KBM-7 (cell line): ENCODE measurements at regions not wholly inside any gene's neighbourhood (a gene's known extent, or its start where the extent isn't known, plus 50 kb on each side); places are given as distances from the start of the nearest gene placed in this dataset.
A peak's percentile ranks its signal among the peaks of the same experiment; 100 is the strongest.

Experiments
- DNase-seq: peaks from one replicate; pipeline ENCODE4 v3.0.0-alpha.2; 2015
- in situ Hi-C: fragments of 300-500 bp; cut with MboI; formaldehyde crosslinking; loops from 2 replicates; pipeline ENCODE4 v1.14.3; 2020; ENCODE audit warnings: low sequenced_read_pairs, low pct_unique_long_range_greater_than_20kb, mixed read lengths

DNA sequence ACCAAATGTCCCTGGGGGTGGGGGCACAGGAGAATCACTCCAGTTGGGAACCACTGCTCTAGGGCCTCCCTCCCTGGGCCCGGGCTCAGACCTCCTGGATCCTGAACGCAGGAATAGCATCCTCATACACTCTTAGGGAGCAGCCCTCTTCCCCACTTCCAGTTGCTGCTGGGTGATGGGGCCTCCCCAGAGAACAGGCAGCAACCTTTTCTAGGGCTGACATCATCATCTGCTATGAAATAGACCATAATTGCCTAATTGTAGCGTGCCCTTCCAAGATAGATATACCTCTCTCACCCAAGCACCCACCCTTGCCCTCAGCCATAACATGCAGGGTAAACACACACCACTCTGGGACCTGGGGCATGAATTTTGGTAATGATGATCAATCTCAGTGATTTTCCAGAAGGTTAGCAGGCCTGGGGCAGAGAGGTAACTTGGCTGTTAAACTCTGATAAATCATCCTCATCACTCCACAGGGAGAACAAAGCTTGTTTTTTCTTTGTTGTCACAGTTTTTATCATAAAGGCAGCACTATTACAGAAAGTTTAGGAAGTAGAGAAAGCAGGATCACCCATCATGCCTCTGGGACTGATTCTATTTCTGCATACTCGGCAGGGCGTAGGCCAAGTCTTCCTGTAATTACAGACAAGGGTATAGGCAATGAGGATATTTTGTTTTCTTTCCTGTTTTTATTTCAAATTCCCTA, 88.3 kb upstream of the PRDM11 start:
- in situ Hi-C loops, result no loop called here
- no peak for DNase-seq

DNA sequence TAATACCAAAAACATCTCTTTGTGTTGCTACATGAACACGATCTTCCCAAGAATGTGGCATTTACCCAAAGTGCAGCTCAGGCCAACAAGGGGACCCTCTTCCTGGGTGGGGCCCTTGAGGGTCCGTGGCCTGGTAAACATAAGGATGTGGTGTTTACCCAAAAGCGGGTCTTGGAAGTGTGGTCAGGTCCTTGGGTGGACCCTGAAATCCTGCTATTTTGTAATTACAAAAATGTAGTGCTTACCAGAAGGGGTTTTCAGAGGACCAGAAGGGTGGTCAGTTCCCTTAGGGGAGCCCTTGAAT, 87.8 kb upstream of the PRDM11 start:
- in situ Hi-C loops, result no loop called here
- no peak for DNase-seq

DNA sequence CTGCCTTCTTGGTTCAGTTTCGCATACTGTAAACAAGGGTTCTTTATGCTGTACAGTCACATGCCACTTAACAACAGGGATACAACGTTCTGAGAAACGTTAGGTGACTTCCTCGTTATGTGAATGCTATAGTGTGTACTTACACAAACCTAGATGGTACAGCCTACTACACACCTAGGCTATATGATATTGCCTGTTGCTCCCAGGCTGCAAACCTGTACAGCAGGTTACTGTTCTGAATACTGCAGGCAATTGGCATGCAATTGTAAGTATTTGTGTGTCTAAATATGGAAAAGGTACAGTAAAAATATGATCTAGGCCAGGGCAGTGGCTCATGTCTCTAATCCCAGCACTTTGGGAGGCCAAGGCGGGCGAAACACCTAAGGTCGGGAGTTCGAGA, 85.7 kb upstream of the PRDM11 start:
- in situ Hi-C loops, result no loop called here

DNA sequence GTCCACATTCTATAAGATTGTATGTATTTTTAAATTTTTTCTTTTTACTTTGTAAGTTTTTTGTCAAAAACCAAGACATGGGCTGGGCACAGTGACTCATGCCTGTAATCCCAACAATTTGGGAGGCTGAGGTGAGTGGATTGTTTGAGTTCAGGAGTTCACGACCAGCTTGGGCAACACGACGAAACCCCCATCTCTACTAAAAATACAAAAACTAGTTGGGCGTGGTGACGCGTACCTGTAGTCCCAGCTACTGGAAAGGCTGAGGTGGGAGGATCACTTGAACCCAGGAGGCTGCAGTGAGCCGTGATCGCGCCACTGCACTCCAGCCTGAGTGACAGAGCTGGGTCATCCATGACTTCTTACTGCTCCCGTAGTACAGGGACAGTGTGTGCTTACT, 84.8 kb upstream of the PRDM11 start:
- no peak for DNase-seq
- in situ Hi-C loops, result no loop called here

More for the DNA sequence above, 85.7 kb upstream of the PRDM11 start:
- DNase-seq, result no peak

DNA sequence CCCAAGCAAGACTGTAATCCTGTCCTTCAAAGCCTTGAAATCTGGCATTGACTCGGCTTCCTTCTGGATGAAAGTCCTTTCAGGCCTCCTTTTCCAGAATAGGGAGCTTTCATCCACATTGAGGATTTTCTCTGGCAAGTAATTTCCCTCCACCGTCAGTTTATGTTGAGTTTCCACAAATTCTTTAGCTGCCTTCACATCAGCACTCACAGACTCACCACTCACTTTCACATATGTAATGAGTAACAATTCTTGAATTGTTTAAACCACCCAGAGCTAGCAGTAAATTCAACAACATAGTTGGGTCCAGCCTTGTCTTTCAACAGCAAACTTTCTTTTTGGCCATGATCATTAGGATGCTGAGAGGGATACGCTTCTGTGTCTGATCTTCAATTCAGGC, 84.3 kb upstream of the PRDM11 start:
- DNase-seq, result no peak
- in situ Hi-C loops, result no loop called here

DNA sequence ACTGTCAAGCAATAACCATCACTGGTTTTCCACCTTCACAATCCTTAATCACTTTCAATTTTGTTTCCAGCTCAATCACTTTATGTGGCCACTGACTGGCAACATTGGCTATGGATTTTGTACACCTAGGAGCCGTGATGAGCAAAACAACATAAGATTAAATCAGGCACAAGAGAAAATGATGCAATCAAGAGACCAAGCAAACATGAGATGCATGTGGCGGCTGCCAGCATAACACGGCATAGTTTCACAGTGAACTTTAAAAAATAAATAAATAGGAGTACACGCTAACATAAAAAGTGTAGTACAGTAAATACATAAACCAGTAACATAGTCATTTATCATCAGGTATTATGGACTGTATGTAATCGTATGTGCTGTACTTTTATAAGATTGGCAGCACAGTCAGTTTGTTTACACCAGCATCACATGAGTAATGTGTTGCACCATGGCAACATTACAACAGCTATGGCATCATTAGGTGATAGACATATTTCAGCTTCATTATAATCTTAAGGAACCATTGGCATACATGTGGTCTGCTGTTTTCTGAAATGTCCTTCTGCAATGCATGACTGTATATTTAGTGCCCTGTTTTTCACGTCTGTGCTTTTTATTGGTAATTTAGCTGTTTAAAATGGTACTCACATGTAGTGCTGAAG, 83.3 kb upstream of the PRDM11 start:
- no peak for DNase-seq
- in situ Hi-C loops, result no loop called here

DNA sequence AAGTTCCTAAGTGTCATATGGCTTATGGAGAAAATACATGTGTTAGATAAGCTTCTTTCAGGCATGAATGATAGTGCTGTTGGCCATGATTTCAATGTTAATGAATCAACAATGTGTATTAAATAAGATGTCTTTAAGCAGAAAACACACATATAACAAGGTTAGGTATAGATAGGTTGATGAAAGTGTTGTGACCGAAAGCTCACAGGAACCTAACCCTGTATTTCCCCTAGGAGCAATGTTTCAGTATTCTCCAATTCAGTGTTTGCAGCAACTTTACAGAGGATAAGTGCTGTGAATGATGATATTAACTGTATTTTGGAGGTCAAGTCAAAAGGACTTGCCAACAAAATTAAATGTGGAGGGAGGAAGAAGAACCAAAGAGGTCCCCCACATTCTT, 82.8 kb upstream of the PRDM11 start:
- in situ Hi-C loops, result no loop called here
- DNase-seq, result no peak

DNA sequence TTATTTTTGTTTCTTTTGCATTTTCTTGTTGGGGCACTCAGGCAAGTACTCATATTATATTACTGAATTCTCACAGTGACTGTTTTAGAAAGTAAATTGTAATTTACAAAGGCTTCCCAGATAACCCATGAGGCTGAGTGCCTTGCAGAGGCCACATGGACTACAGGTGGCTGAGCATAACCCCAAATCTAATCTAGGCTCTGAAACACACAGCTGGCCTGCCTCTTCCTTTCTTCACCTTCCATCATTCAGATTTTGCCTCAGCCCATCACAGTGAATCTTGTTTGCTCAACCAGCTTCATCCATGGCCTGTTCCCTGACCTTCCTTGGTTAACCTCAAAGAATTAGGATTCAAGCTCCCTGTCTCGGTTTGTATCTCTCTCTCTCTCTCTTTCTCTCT, 78.5 kb upstream of the PRDM11 start:
- in situ Hi-C loops, result no loop called here
- no peak for DNase-seq

DNA sequence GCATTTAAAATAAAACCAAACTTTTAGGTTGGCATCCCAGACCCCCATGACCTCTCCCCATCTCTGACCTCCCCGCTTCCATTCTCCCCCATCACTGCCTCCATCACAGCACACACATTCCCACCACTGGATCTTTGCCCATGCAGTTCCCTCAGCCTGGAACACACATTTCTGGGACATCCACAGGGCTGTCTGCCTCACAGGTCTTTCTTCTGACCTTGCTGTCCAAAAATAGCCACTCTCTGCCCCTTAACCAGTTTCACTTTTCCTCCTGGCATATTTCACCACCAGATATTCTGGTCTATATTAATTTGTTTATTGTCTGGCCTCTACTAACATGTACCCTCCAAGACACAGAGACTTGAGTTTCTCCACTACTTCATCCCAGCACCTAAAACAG, 75.2 kb upstream of the PRDM11 start:
- DNase-seq, result no peak
- in situ Hi-C loops, result no loop called here

DNA sequence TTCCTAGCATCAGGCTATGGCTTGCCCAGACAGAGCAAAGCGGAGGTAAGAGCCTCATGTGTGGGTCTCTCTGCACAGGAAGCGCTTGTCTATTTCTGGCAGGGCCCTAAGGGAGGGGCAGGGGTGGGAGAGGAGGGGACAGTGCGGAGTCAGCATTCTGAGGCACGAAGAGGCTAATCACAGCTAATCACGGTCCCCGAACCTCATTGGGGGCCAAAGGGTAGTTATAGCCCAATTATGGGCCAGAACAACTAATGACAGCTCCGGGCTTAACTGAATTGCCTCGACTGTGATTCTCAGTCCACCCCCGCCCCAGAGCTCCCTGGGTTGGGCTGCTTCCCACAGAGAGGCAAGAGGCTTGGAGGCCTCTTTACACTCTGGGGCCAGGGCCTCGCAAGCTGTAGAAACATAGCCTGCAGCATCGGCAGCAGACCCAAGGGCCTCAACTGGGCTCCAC, 72.7 kb upstream of the PRDM11 start:
- in situ Hi-C loops, result no loop called here

DNA sequence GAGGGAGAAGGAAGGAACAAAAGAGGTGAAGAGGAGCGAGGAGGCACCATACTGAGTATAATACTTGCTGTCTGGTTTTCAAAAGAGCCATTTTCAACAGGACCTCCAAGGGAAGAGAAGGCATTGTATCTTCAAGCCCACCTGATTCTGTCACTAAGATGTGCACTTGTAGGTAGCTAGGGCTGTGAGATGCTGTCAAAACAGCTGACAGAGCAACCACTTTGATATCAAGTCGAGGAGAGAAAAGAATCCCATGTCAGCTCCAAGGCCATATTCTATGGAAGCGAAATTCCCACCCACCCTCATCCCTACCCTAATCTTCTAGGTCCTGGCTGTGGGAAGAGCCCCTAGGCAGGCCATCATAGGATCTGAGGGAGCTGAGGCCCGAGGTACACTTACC, 70.9 kb upstream of the PRDM11 start:
- in situ Hi-C loops, result no loop called here

More for the DNA sequence above, 72.7 kb upstream of the PRDM11 start:
- no peak for DNase-seq

DNA sequence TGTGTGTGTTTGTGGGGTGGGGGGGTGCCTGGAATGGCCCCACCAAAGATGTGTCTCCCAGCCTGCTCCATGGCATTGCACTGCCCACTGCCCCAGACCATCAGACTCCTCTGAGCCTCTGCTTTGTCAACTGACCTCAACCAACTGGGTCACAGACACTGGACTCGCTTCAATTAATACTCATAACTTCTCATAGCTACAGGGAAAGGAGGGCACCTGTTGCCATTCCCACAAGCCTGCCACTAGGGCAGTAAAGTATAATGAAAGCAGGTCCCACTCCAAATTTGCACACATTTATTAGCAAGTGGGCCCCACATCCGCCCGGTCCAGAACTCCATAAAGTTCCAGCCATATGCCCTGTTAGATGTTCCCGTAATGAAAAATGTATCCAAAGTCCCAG, 70.5 kb upstream of the PRDM11 start:
- DNase-seq, result no peak
- in situ Hi-C loops, result no loop called here

More for the DNA sequence above, 70.9 kb upstream of the PRDM11 start:
- no peak for DNase-seq

DNA sequence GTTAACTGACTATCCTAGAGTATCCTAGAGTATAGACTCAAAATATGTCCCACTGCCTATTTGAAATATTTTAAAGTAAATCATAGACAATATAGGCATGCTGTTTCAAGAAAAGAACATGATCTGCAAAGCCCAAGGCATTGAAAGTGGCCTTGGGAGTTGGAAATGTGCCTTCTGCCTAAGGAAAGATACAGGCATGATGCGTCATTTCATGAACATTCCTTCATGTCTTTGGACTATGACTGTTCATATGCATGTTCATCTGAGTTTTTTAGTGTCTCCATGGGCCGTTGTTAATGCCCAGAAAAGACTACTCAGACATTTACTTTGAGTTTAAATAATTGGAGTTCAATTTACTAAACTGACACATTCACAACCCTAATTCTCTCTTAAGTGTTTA, 69.7 kb upstream of the PRDM11 start:
- no peak for DNase-seq
- in situ Hi-C loops, result no loop called here

DNA sequence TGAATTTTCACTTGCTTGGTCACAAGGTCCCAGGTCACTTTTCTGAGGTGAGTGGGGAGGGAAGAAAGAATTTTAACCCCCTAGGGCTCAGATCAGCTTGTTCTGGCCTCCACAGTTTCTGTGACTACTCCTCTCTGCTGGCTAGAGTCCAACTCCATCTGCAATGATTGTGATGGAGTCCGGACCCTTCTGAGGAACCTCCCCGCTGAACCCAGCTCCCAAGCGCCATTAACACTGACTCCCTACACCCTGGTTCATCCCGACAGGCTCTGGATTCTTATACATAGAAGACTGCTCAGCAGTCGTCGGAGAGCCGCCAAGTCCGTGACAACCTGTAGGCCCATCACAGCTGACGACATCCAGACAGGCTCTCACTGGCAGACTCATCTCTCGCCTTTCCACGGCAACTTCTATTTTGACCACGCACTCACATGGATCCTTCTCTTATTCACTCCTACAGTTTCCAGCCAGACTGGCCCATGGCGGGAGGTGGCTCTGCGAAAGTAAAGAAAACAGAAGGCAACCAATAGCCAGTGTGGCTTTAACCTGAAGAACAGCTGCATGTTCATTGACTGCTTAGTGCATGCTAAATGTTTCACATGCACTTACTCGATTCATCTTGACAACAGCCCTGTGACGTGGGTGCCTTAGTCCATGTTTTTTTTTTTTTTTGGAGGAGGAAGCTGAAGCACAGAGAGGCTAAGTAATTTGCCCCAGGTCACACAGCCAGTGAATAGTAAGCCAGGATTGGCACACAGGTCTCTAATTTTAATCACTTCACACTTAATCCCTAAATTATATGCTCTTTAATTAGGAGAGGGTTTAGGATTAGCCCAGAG, 68.0 kb upstream of the PRDM11 start:
- in situ Hi-C loops, result no loop called here
- DNase-seq, result no peak

DNA sequence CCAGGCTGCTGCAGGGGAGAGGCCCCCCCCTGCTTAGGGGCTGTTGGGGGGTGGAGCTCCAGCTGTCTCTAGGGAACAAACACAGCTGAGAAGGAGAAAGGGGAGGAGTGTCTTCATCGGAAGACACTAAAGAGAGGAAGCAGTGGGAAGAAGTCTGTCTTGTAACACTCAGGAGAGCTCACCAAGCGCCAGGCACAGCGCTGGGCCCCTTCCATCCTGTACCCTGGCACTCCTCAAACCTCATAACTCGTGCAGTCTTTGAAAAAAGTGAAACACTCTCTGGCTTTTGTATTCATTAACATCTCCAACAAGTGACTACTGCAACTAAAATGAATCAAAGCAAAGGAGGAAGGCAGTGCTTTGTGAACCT, 67.4 kb upstream of the PRDM11 start:
- peak; percentile 38 for DNase-seq
- in situ Hi-C loops, result no loop called here

DNA sequence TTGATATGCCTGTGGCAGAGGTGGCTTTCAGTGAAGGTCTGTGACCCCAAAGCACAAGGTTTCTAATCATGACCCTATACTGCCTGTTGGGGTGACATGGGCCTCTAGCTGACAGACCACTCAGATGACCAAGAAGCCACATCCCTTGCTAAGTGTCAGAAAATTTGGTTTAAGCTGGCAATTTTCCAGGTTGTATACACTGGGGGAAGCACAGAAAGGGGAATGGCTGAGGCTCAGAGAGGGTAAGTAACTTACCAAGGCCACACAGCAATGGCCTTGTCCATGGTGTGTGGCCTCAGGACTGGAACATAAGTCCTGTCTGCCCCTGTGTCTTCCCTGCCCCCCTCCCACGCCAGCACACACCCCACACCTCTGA, 66.9 kb upstream of the PRDM11 start:
- DNase-seq, result no peak
- in situ Hi-C loops, result no loop called here

DNA sequence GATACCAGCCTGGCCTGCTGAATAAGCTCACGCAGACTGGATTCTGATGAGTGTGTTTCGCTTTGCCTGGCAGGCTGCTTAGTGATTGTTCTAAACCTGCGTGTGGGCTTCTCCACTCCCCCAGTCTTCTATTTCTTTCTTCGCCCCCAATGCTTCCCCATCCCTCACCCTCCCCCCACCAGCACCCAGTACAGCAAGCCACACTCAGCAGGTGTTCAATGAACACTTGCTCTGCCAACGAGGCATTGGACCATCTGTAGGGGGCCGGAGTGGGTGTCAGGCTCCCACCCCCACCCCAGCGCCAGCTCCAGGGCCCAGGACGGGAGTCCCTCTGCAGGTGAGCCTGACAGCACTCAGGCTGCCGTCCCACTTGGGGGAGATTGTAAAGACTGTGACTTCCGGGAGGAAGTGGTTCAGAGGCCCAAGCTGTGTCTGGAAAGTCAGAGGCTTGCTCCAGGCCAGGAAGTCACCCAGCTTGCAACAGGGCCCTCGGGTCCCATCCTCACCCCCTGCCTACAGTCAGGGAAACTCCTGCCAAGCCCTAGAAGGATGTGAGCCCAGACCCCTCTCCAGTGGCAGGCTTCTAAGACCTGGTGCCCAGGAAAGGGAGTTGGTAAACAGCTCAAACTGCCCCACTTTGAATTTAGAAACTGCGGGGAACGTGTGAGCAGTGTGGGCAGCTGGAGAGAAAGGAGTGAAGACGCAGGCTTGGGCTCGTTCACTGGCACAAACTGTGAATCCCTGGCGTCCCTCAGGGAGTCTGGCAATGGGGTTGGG, 66.3 kb upstream of the PRDM11 start:
- in situ Hi-C loops, result no loop called here
- peak; percentile 66 for DNase-seq

DNA sequence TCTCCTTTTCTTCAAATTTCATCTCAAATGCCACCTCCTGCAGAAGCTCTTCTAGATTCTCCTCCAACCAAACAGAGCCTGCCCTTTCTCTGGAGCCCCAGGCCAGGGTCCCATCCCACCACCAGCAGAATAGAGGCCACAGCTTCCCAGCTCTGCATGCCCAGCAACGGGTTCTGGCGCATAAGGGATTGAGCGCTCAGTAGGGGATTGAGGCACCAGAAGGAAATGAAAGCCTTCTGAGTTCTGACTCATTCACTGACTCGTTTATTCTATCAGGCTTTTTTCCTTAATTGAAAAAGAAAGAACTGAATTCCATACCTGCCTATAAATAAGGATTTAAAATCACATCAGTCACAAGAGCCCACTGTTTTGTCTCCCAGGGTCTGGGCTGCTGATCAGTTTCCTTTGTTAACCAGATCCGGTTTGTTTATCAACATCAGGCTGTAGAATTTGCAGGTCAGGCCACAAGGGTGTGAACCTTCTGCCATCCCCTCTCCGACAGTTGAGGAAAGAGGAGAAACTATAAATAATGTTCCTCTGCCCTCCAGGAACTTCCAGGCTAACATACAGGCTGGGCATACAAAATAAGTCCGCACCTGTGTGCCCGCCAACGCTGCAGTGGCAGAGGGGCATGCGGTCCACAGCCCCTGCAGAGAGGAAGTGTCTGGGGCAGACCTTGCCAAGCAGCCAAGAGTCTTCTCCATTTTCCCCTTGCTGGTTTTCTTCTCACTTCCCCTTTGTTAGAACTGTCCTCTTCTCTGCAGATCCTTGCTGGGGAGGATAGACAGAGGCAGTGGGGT, 63.5 kb upstream of the PRDM11 start:
- in situ Hi-C loops, result no loop called here
- DNase-seq, result peak; percentile 64

DNA sequence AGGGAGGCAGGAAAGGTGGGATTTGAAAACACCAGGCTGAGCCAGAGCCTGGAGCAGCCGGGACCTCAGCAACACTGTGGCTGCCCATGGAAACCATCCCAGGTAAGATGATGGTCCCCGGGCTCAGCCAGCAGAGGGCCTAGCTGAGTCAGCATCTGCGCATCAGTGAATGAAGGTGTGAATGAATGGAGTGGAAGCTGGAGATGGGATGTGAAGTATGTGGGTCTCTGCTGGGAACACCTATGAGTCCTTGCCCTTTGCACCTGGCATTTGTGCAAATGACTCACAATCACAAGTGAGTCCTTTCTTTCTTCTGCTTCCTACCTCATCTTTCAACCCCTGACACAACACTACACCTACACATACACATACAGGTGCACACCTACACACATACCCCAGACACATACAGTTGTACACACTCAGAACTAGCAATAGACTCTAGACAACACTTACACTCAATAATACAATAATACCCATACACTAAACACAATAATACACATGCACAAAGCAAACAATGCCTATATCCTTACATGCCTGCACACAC, 62.8 kb upstream of the PRDM11 start:
- in situ Hi-C loops, result no loop called here
- DNase-seq, result no peak
